GM23338 (cell line): ENCODE measurements at regions not wholly inside any gene's neighbourhood (a gene's known extent, or its start where the extent isn't known, plus 50 kb on each side); places are given as distances from the start of the nearest gene placed in this dataset.

Experiments
- ATAC-seq: fragments of 200-7000 bp; cut with Tn5 transposase; 3 replicates; pipeline ENCODE4 v1.9.1; 2020
- DNase-seq: peaks from one replicate; pipeline ENCODE4 v3.0.0-alpha.2; 2015; ENCODE audit warnings: low spot score
- H2AFZ ChIP-seq: fragments of 200-600 bp; sonication (generic); 2 replicates; pipeline ENCODE4 v1.8.0; 2016; ENCODE audit warnings: antibody characterized with exemption, mild to moderate bottlenecking, moderate library complexity
- H3F3A ChIP-seq: fragments of 200-600 bp; sonication (generic); replicated peaks from 2 replicates; pipeline ENCODE4 v1.8.0; 2017; ENCODE audit warnings: antibody characterized with exemption, mixed run types, low read depth
- H3K27ac ChIP-seq: fragments of 200-600 bp; sonication (generic); 2 replicates; pipeline ENCODE4 v1.6.1; 2016; ENCODE audit warnings: low read depth
- H3K27me3 ChIP-seq: fragments of 200-600 bp; sonication (generic); 2 replicates; pipeline ENCODE4 v1.8.0; 2016; ENCODE audit warnings: mild to moderate bottlenecking, mixed run types, moderate library complexity; ENCODE audit not compliant: insufficient read depth
- H3K36me3 ChIP-seq: fragments of 200-600 bp; sonication (generic); 2 replicates; pipeline ENCODE4 v1.8.0; 2016; ENCODE audit warnings: mild to moderate bottlenecking; ENCODE audit not compliant: insufficient read depth
- H3K4me1 ChIP-seq: fragments of 200-600 bp; sonication (generic); 2 replicates; pipeline ENCODE4 v1.8.0; 2016; ENCODE audit warnings: mild to moderate bottlenecking, moderate library complexity; ENCODE audit not compliant: insufficient read depth
- H3K4me2 ChIP-seq: fragments of 200-600 bp; sonication (generic); 2 replicates; pipeline ENCODE4 v1.7.1; 2017; ENCODE audit warnings: mixed run types
- H3K4me3 ChIP-seq: fragments of 200-600 bp; sonication (generic); 2 replicates; pipeline ENCODE4 v1.6.1; 2016; ENCODE audit warnings: mixed run types
- H3K79me2 ChIP-seq: fragments of 200-600 bp; sonication (generic); replicated peaks from 2 replicates; pipeline ENCODE4 v1.8.0; 2017; ENCODE audit warnings: mild to moderate bottlenecking; ENCODE audit not compliant: insufficient read depth
- H3K9me2 ChIP-seq: fragments of 200-600 bp; sonication (generic); 2 replicates; pipeline ENCODE4 v1.8.0; 2017; ENCODE audit not compliant: insufficient read depth
- H4K20me1 ChIP-seq: fragments of 200-600 bp; sonication (generic); replicated peaks from 2 replicates; pipeline ENCODE4 v1.8.0; 2017; ENCODE audit warnings: mild to moderate bottlenecking; ENCODE audit not compliant: insufficient read depth
- H3K27ac Mint-ChIP-seq: 2 replicates; pipeline ENCODE4 v1.8.0; 2020; ENCODE audit warnings: inconsistent platforms, mild to moderate bottlenecking, moderate library complexity, mixed read lengths
- H3K27me3 Mint-ChIP-seq: 3 replicates; pipeline ENCODE4 v1.8.0; 2022; ENCODE audit warnings: low read depth, mild to moderate bottlenecking, moderate library complexity, mixed read lengths, inconsistent platforms; ENCODE audit not compliant: insufficient read depth, poor library complexity
- H3K36me3 Mint-ChIP-seq: 3 replicates; pipeline ENCODE4 v1.8.0; 2021; ENCODE audit warnings: low read depth, mild to moderate bottlenecking, inconsistent platforms, moderate library complexity, mixed read lengths
- H3K4me1 Mint-ChIP-seq: 3 replicates; pipeline ENCODE4 v1.8.0; 2020; ENCODE audit warnings: mild to moderate bottlenecking, inconsistent platforms, mixed read lengths
- H3K4me3 Mint-ChIP-seq: 3 replicates; pipeline ENCODE4 v1.8.0; 2021; ENCODE audit warnings: moderate library complexity, mild to moderate bottlenecking, inconsistent platforms, mixed read lengths
- H3K9me3 Mint-ChIP-seq: 3 replicates; pipeline ENCODE4 v1.8.0; 2020; ENCODE audit warnings: moderate library complexity, mild to moderate bottlenecking, inconsistent platforms, mixed read lengths
- CREB1 ChIP-seq: fragments of 250-450 bp; sonication (Bioruptor Pico); IDR thresholded peaks from 2 replicates; pipeline ENCODE4 v1.5.0; 2020; ENCODE audit warnings: low read depth, mild to moderate bottlenecking, moderate library complexity
- EZH2 ChIP-seq: fragments of 200-600 bp; sonication (generic); IDR thresholded peaks from one replicate; pipeline ENCODE4 v1.8.0; 2017; ENCODE audit warnings: antibody characterized with exemption, mild to moderate bottlenecking, low read depth; ENCODE audit not compliant: unreplicated experiment
- NANOG ChIP-seq: IDR thresholded peaks from 2 replicates; pipeline ENCODE4 v1.6.1; 2016; ENCODE audit warnings: antibody characterized with exemption, borderline replicate concordance
- STAT1 ChIP-seq: IDR thresholded peaks from one replicate; pipeline ENCODE4 v1.6.1; 2016; ENCODE audit warnings: antibody characterized with exemption; ENCODE audit not compliant: unreplicated experiment
- ZNF114 ChIP-seq: fragments of 250-450 bp; sonication (Bioruptor Pico); IDR thresholded peaks from 2 replicates; pipeline ENCODE4 v1.5.0; 2020; ENCODE audit warnings: mild to moderate bottlenecking, moderate library complexity
- TF ChIP-seq, protein P1 (sequence below): fragments of 250-450 bp; sonication (Bioruptor Pico); IDR thresholded peaks from 2 replicates; pipeline ENCODE4 v1.5.0; 2020; ENCODE audit warnings: mild to moderate bottlenecking, moderate library complexity
- TF ChIP-seq, protein P2 (sequence below), 2 experiments: fragments of 200-600 bp in 1 of 2; sonication (generic) in 1 of 2; conservative IDR thresholded peaks; 2 replicates each; pipeline versions ENCODE4 v1.5.1 to v1.6.1; 2016 to 2017; ENCODE audit warnings: antibody characterized with exemption in 2 of 2, low read depth in 2 of 2, mild to moderate bottlenecking in 2 of 2, moderate library complexity in 1 of 2
- TF ChIP-seq, protein P3 (sequence below): IDR thresholded peaks from 2 replicates; pipeline ENCODE4 v1.6.1; 2016; ENCODE audit warnings: antibody characterized with exemption
- TF ChIP-seq, protein P4 (sequence below): IDR thresholded peaks from one replicate; pipeline ENCODE4 v1.6.1; 2018; ENCODE audit warnings: antibody characterized with exemption; ENCODE audit not compliant: unreplicated experiment

DNA sequence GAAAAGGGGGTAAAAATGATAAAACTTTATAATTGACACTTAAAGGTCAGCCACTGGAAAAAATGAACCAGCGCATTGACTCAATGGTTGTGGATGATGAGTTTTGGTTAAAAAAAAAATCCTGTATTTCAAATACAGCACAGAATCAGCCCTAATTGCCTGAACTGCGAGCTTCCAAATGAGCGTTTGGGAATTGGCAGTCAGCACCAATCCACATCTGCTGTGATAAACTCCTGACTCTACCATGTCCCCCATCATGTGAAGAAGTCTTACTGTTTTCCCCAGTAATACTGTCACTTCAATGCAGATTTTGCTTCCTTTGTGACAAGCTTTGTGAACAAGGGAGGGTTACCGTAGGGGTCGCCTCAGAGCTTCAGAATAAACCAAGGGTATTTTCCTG, 235.4 kb downstream of the EBLN2 start (continued):
- TF ChIP-seq, protein P1, sequence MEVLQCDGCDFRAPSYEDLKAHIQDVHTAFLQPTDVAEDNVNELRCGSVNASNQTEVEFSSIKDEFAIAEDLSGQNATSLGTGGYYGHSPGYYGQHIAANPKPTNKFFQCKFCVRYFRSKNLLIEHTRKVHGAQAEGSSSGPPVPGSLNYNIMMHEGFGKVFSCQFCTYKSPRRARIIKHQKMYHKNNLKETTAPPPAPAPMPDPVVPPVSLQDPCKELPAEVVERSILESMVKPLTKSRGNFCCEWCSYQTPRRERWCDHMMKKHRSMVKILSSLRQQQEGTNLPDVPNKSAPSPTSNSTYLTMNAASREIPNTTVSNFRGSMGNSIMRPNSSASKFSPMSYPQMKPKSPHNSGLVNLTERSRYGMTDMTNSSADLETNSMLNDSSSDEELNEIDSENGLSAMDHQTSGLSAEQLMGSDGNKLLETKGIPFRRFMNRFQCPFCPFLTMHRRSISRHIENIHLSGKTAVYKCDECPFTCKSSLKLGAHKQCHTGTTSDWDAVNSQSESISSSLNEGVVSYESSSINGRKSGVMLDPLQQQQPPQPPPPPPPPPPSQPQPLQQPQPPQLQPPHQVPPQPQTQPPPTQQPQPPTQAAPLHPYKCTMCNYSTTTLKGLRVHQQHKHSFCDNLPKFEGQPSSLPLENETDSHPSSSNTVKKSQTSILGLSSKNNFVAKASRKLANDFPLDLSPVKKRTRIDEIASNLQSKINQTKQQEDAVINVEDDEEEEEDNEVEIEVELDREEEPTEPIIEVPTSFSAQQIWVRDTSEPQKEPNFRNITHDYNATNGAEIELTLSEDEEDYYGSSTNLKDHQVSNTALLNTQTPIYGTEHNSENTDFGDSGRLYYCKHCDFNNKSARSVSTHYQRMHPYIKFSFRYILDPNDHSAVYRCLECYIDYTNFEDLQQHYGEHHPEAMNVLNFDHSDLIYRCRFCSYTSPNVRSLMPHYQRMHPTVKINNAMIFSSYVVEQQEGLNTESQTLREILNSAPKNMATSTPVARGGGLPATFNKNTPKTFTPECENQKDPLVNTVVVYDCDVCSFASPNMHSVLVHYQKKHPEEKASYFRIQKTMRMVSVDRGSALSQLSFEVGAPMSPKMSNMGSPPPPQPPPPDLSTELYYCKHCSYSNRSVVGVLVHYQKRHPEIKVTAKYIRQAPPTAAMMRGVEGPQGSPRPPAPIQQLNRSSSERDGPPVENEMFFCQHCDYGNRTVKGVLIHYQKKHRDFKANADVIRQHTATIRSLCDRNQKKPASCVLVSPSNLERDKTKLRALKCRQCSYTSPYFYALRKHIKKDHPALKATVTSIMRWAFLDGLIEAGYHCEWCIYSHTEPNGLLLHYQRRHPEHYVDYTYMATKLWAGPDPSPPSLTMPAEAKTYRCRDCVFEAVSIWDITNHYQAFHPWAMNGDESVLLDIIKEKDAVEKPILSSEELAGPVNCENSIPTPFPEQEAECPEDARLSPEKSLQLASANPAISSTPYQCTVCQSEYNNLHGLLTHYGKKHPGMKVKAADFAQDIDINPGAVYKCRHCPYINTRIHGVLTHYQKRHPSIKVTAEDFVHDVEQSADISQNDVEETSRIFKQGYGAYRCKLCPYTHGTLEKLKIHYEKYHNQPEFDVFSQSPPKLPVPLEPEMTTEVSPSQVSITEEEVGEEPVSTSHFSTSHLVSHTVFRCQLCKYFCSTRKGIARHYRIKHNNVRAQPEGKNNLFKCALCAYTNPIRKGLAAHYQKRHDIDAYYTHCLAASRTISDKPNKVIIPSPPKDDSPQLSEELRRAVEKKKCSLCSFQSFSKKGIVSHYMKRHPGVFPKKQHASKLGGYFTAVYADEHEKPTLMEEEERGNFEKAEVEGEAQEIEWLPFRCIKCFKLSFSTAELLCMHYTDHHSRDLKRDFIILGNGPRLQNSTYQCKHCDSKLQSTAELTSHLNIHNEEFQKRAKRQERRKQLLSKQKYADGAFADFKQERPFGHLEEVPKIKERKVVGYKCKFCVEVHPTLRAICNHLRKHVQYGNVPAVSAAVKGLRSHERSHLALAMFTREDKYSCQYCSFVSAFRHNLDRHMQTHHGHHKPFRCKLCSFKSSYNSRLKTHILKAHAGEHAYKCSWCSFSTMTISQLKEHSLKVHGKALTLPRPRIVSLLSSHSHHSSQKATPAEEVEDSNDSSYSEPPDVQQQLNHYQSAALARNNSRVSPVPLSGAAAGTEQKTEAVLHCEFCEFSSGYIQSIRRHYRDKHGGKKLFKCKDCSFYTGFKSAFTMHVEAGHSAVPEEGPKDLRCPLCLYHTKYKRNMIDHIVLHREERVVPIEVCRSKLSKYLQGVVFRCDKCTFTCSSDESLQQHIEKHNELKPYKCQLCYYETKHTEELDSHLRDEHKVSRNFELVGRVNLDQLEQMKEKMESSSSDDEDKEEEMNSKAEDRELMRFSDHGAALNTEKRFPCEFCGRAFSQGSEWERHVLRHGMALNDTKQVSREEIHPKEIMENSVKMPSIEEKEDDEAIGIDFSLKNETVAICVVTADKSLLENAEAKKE, result no peak
- no peak for TF ChIP-seq STAT1
- TF ChIP-seq, protein P2, sequence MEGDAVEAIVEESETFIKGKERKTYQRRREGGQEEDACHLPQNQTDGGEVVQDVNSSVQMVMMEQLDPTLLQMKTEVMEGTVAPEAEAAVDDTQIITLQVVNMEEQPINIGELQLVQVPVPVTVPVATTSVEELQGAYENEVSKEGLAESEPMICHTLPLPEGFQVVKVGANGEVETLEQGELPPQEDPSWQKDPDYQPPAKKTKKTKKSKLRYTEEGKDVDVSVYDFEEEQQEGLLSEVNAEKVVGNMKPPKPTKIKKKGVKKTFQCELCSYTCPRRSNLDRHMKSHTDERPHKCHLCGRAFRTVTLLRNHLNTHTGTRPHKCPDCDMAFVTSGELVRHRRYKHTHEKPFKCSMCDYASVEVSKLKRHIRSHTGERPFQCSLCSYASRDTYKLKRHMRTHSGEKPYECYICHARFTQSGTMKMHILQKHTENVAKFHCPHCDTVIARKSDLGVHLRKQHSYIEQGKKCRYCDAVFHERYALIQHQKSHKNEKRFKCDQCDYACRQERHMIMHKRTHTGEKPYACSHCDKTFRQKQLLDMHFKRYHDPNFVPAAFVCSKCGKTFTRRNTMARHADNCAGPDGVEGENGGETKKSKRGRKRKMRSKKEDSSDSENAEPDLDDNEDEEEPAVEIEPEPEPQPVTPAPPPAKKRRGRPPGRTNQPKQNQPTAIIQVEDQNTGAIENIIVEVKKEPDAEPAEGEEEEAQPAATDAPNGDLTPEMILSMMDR (conservative IDR thresholded peaks at IDR 0.05; ENCODE audit: low read depth in 2 of 2), result no peak
- TF ChIP-seq, protein P3, sequence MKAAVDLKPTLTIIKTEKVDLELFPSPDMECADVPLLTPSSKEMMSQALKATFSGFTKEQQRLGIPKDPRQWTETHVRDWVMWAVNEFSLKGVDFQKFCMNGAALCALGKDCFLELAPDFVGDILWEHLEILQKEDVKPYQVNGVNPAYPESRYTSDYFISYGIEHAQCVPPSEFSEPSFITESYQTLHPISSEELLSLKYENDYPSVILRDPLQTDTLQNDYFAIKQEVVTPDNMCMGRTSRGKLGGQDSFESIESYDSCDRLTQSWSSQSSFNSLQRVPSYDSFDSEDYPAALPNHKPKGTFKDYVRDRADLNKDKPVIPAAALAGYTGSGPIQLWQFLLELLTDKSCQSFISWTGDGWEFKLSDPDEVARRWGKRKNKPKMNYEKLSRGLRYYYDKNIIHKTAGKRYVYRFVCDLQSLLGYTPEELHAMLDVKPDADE, result no peak

DNA sequence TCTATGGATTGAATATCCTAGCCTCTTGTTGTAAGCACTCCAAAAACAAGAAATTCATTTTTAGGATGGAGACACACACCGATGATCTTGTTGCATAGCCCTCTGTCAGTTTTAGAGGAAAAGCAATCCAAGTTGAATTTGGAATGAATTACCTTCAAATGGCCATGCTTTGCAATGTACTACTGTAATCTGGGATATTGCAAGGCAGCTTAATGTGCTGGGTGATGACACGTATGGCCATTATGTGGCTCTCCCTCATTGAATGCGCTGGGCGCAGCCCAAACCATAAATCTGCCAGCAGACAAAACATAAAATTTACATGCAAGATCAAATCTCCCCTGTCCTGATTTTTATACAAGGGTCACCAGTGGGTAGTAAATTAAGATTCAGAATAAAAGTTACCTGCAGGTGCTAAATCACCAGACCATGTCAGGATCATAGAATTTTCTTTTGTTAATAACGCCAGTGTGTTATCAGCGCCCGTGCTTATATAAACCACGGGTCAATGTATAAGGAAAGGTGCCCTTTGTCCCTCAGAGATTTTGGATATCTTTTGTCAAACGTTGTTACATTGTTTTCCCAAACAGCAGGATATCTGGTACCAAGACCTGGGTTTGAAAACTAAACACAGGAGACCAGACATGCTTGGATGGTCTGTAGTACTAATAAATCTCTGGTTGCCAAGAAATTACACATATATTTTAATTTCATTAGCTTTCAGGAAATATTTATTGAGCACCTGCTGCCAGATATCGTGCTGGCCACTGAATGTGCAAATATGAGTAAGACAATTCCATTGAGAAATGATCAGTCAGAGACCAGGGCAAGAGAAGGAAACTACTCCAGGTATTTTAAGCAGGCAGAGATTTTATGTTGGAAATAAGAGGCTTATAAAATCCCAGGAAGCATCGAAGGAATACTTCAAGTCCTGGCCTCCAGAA, 237.1 kb downstream of the EBLN2 start:
- H3K79me2 ChIP-seq, result no peaks in the 10 kb centered on the region
- H2AFZ ChIP-seq, result no peak overlapping the region
- ATAC-seq (no peak), DNase-seq (no peak)
- H3K36me3 ChIP-seq, result no peaks in the 10 kb centered on the region
- no peaks in the 10 kb centered on the region for H3K36me3 Mint-ChIP-seq
- no peaks in the 10 kb centered on the region for H3F3A ChIP-seq
- H3K27ac ChIP-seq, result no peak overlapping the region
- H3K27me3 ChIP-seq, result no peaks in the 10 kb centered on the region
- no peak overlapping the region for H3K27ac Mint-ChIP-seq
- no peaks in the 10 kb centered on the region for H4K20me1 ChIP-seq
- H3K4me1 ChIP-seq, result no peaks in the 10 kb centered on the region; the same call in 1 of the 2 replicates
- H3K4me1 Mint-ChIP-seq, result peaks cover 20% of the 10 kb centered on the region; the same call in 2 of the 3 replicates
- no peak overlapping the region for H3K4me3 Mint-ChIP-seq
- H3K4me2 ChIP-seq, result no peak overlapping the region
- H3K9me2 ChIP-seq, result no peaks in the 10 kb centered on the region
- peaks cover 3% of the 10 kb centered on the region for H3K27me3 Mint-ChIP-seq
- no peak overlapping the region for H3K4me3 ChIP-seq
- no peaks in the 10 kb centered on the region for H3K9me3 Mint-ChIP-seq
- TF ChIP-seq CREB1 (CRISPR knock-in tag) (no peak), NANOG (no peak), ZNF114 (CRISPR knock-in tag) (no peak), STAT1 (no peak), EZH2 (no peak)
- TF ChIP-seq, protein P4, sequence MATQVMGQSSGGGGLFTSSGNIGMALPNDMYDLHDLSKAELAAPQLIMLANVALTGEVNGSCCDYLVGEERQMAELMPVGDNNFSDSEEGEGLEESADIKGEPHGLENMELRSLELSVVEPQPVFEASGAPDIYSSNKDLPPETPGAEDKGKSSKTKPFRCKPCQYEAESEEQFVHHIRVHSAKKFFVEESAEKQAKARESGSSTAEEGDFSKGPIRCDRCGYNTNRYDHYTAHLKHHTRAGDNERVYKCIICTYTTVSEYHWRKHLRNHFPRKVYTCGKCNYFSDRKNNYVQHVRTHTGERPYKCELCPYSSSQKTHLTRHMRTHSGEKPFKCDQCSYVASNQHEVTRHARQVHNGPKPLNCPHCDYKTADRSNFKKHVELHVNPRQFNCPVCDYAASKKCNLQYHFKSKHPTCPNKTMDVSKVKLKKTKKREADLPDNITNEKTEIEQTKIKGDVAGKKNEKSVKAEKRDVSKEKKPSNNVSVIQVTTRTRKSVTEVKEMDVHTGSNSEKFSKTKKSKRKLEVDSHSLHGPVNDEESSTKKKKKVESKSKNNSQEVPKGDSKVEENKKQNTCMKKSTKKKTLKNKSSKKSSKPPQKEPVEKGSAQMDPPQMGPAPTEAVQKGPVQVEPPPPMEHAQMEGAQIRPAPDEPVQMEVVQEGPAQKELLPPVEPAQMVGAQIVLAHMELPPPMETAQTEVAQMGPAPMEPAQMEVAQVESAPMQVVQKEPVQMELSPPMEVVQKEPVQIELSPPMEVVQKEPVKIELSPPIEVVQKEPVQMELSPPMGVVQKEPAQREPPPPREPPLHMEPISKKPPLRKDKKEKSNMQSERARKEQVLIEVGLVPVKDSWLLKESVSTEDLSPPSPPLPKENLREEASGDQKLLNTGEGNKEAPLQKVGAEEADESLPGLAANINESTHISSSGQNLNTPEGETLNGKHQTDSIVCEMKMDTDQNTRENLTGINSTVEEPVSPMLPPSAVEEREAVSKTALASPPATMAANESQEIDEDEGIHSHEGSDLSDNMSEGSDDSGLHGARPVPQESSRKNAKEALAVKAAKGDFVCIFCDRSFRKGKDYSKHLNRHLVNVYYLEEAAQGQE, result no peak
- TF ChIP-seq, protein P3, result no peak
